Loucy (cell line): ENCODE measurements at regions not wholly inside any gene's neighbourhood (a gene's known extent, or its start where the extent isn't known, plus 50 kb on each side); places are given as distances from the start of the nearest gene placed in this dataset.

ENCODE experiments used
- H2AFZ ChIP-seq: fragments of 200-600 bp; sonication (generic); 2 replicates; pipeline ENCODE4 v1.6.0; 2016; ENCODE audit warnings: antibody characterized with exemption, mild to moderate bottlenecking, low read length, moderate library complexity
- H3F3A ChIP-seq: fragments of 200-600 bp; 2 replicates; pipeline ENCODE4 v1.6.0; 2016; ENCODE audit warnings: antibody characterized with exemption, low read depth, mild to moderate bottlenecking
- H3K27me3 ChIP-seq: fragments of 200-600 bp; sonication (generic); 2 replicates; pipeline ENCODE4 v1.6.1; 2014; ENCODE audit warnings: low read length, mild to moderate bottlenecking; ENCODE audit not compliant: insufficient read depth, poor library complexity, severe bottlenecking
- H3K36me3 ChIP-seq: fragments of 200-600 bp; sonication (generic); 2 replicates; pipeline ENCODE4 v1.6.1; 2016; ENCODE audit warnings: low read length; ENCODE audit not compliant: insufficient read depth
- H3K4me1 ChIP-seq: fragments of 200-600 bp; sonication (generic); 2 replicates; pipeline ENCODE4 v1.5.1; 2014; ENCODE audit warnings: low read length, mild to moderate bottlenecking; ENCODE audit not compliant: insufficient read depth, poor library complexity, severe bottlenecking
- H3K4me2 ChIP-seq: fragments of 200-600 bp; sonication (generic); 2 replicates; pipeline ENCODE4 v1.6.0; 2014; ENCODE audit warnings: antibody characterized with exemption, low read length, low read depth, mild to moderate bottlenecking; ENCODE audit not compliant: poor library complexity, severe bottlenecking
- H3K4me3 ChIP-seq: fragments of 200-600 bp; sonication (generic); 2 replicates; pipeline ENCODE4 v1.5.1; 2014; ENCODE audit warnings: low read length, mild to moderate bottlenecking, mixed read lengths; ENCODE audit not compliant: poor library complexity, severe bottlenecking
- H3K79me2 ChIP-seq: fragments of 200-600 bp; sonication (generic); 2 replicates; pipeline ENCODE4 v1.6.1; 2014; ENCODE audit warnings: low read length; ENCODE audit not compliant: insufficient read depth
- H3K9ac ChIP-seq: fragments of 200-600 bp; sonication (generic); 2 replicates; pipeline ENCODE4 v1.6.0; 2014; ENCODE audit warnings: mild to moderate bottlenecking, low read depth, low read length, moderate library complexity; ENCODE audit not compliant: poor library complexity, severe bottlenecking
- H3K9me2 ChIP-seq: fragments of 200-600 bp; sonication (generic); replicated peaks from 2 replicates; pipeline ENCODE4 v1.6.1; 2016; ENCODE audit warnings: low read depth, low read length, mixed read lengths
- H3K9me3 ChIP-seq: fragments of 200-600 bp; sonication (generic); 2 replicates; pipeline ENCODE4 v1.6.1; 2014; ENCODE audit warnings: mild to moderate bottlenecking, antibody characterized with exemption, low read length, low read depth; ENCODE audit not compliant: insufficient read depth
- H4K20me1 ChIP-seq: fragments of 200-600 bp; sonication (generic); 2 replicates; pipeline ENCODE4 v1.6.0; 2014; ENCODE audit warnings: antibody characterized with exemption, low read length, mild to moderate bottlenecking; ENCODE audit not compliant: insufficient read depth, poor library complexity, severe bottlenecking
- CTCF ChIP-seq: fragments of 200-600 bp; sonication (generic); conservative IDR thresholded peaks from 2 replicates; pipeline ENCODE4 v1.5.1; 2014; ENCODE audit warnings: mild to moderate bottlenecking, antibody characterized with exemption, low read length
- EZH2phosphoT487 ChIP-seq: fragments of 200-600 bp; IDR thresholded peaks from 2 replicates; pipeline ENCODE4 v1.6.1; 2018; ENCODE audit warnings: antibody characterized with exemption, mild to moderate bottlenecking, moderate library complexity, borderline replicate concordance

GRCh38 chr14:54333511-54333910, 63.3 kb upstream of the CDKN3 start:
- H3K4me1 ChIP-seq, result no peaks in the 10 kb centered on the region
- H3K36me3 ChIP-seq, result no peaks in the 10 kb centered on the region
- H3K9ac ChIP-seq, result no peak overlapping the region
- H3F3A ChIP-seq, result no peaks in the 10 kb centered on the region
- H3K4me2 ChIP-seq, result no peak overlapping the region
- H3K9me2 ChIP-seq, result no peaks in the 10 kb centered on the region
- no peaks in the 10 kb centered on the region for H3K9me3 ChIP-seq
- H3K79me2 ChIP-seq, result no peaks in the 10 kb centered on the region
- no peak for TF ChIP-seq EZH2phosphoT487
- no peak for TF ChIP-seq CTCF
- H3K27me3 ChIP-seq, result no peaks in the 10 kb centered on the region
- H2AFZ ChIP-seq, result no peak overlapping the region
- H3K4me3 ChIP-seq, result no peak overlapping the region
- H4K20me1 ChIP-seq, result no peaks in the 10 kb centered on the region

DNA sequence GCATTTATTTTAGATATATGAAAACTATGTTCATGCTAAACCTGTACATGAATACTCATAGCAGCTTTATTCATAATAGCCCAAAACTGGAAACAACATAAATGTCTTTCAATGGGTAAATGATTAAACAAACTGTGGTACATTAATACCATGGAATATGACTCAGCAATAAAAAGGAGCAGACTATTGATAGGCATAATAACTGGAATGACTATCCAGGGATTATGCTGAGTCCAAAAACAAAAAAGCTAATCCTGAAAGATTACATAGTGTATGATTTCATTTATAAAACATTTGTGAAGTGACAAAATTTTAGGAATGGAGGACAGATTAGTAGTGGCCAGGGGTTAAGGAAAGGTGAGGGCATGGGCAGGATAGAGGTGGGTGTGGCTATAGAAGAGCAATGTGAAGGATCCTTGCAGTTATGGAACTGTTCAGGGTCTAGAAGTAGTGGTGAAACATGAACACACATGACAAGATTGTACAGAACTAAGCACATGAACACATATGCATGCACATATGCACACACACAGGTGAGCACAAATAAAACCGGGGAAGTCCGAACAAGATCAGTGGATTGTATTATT, 61.1 kb upstream of the CDKN3 start:
- no peak for TF ChIP-seq CTCF
- TF ChIP-seq EZH2phosphoT487, result no peak
- no peak overlapping the region for H2AFZ ChIP-seq
- H3K36me3 ChIP-seq, result no peaks in the 10 kb centered on the region

GRCh38 chr14:54337314-54337713, 59.5 kb upstream of the CDKN3 start:
- Histone ChIP-seq H3K4me3 (no peak overlapping the region), H2AFZ (no peak overlapping the region), H3K9me3 (no peaks in the 10 kb centered on the region), H3F3A (no peaks in the 10 kb centered on the region), H3K9ac (no peak overlapping the region), H3K9me2 (no peaks in the 10 kb centered on the region), H3K36me3 (no peaks in the 10 kb centered on the region), H3K79me2 (no peaks in the 10 kb centered on the region), H3K27me3 (no peaks in the 10 kb centered on the region), H4K20me1 (no peaks in the 10 kb centered on the region), H3K4me2 (no peak overlapping the region), H3K4me1 (no peaks in the 10 kb centered on the region)
- TF ChIP-seq CTCF, result no peak
- no peak for TF ChIP-seq EZH2phosphoT487

More for the DNA sequence above, 61.1 kb upstream of the CDKN3 start:
- Histone ChIP-seq H3K27me3 (no peaks in the 10 kb centered on the region), H3K9ac (no peak overlapping the region), H3K9me3 (no peaks in the 10 kb centered on the region), H4K20me1 (no peaks in the 10 kb centered on the region), H3K9me2 (no peaks in the 10 kb centered on the region), H3K4me3 (no peak overlapping the region), H3K79me2 (no peaks in the 10 kb centered on the region), H3F3A (no peaks in the 10 kb centered on the region), H3K4me1 (no peaks in the 10 kb centered on the region), H3K4me2 (no peak overlapping the region)
